NCI-H774 (cell line): ENCODE measurements at regions not wholly inside any gene's neighbourhood (a gene's known extent, or its start where the extent isn't known, plus 50 kb on each side); places are given as distances from the start of the nearest gene placed in this dataset.
"Not testable (repeated sequence)": the region's sequence is repeated elsewhere in the genome, so short reads cannot be mapped to it uniquely, and the experiment has no call there.

Source experiments
- DNase-seq: peaks from one replicate; lab custom pipeline; 2025; lab: John Stamatoyannopoulos, UW

GRCh38 chr17:64784353-64785010 lies 122.4 kb upstream of the SMURF2 start:
- no peak for DNase-seq

- DNase-seq, result no peak
These were observed 121.6 kb upstream of the SMURF2 start for GRCh38 chr17:64783556-64784352.

- no peak for DNase-seq
These were observed 120.9 kb upstream of the SMURF2 start for GRCh38 chr17:64783031-64783461.

- no peak for DNase-seq
These were observed 119.9 kb upstream of the SMURF2 start for GRCh38 chr17:64781810-64782555.

GRCh38 chr17:64781014-64781756 lies 119.1 kb upstream of the SMURF2 start:
- DNase-seq, result no peak

GRCh38 chr17:64780096-64781013 lies 118.2 kb upstream of the SMURF2 start:
- peak; percentile 76 for DNase-seq

- DNase-seq, result no peak
These were observed 117.4 kb upstream of the SMURF2 start for GRCh38 chr17:64779376-64780095.

GRCh38 chr17:64779098-64779375 lies 116.9 kb upstream of the SMURF2 start:
- not testable (repeated sequence) for DNase-seq

- peak; percentile 67 for DNase-seq
These were observed 116.4 kb upstream of the SMURF2 start for GRCh38 chr17:64778240-64779097.

- peak; percentile 58 for DNase-seq
These were observed 115.5 kb upstream of the SMURF2 start for GRCh38 chr17:64777415-64778239.

GRCh38 chr17:64776720-64777414 lies 114.8 kb upstream of the SMURF2 start:
- DNase-seq, result peak; percentile 73

GRCh38 chr17:64775701-64776570 lies 113.8 kb upstream of the SMURF2 start:
- DNase-seq, result no peak

- DNase-seq, result no peak
These were observed 112.9 kb upstream of the SMURF2 start for GRCh38 chr17:64774888-64775540.

- DNase-seq, result peak; percentile 49
These were observed 112.0 kb upstream of the SMURF2 start for GRCh38 chr17:64773836-64774761.

GRCh38 chr17:64773386-64773835 lies 111.3 kb upstream of the SMURF2 start:
- DNase-seq, result no peak
